Upper lobe of left lung (tissue), 4 donors: ENCODE measurements at regions not wholly inside any gene's neighbourhood (a gene's known extent, or its start where the extent isn't known, plus 50 kb on each side); places are given as distances from the start of the nearest gene placed in this dataset.

ENCODE experiments used
- CTCF ChIP-seq, 6 experiments: fragments of 450-650 bp in 4 of 6; fragments of 200-600 bp in 2 of 6; sonication (generic) in 2 of 6; IDR thresholded peaks; one replicate each; pipeline ENCODE4 v1.5.1; 2016 to 2019; ENCODE audit warnings: antibody characterized with exemption in 6 of 6
- EP300 ChIP-seq, 4 donors: sonication (generic); formaldehyde crosslinking; IDR thresholded peaks; one replicate each; pipeline ENCODE4 v1.5.1; 2017; ENCODE audit warnings: antibody characterized with exemption in 4 of 4, control low read depth in 2 of 4
- POLR2A ChIP-seq, 4 donors: fragments of 450-650 bp; IDR thresholded peaks; one replicate each; pipeline ENCODE4 v1.5.1; 2016 to 2017; ENCODE audit warnings: antibody characterized with exemption in 4 of 4, mild to moderate bottlenecking in 2 of 4

GRCh38 chr13:73908809-73909208 lies 225.4 kb downstream of the KLF12 start:
- TF ChIP-seq CTCF (IDR thresholded peaks at IDR 0.05) (no peak), POLR2A (IDR thresholded peaks at IDR 0.05) (no peak), EP300 (IDR thresholded peaks at IDR 0.05) (no peak)
